AG09309 (cell line): ENCODE measurements at regions not wholly inside any gene's neighbourhood (a gene's known extent, or its start where the extent isn't known, plus 50 kb on each side); places are given as distances from the start of the nearest gene placed in this dataset.

Source experiments
- DNase-seq: peaks from one replicate; pipeline ENCODE4 v3.0.0-alpha.2; 2010; ENCODE audit warnings: low read depth
- H3K4me3 ChIP-seq: 2 replicates; pipeline ENCODE4 v1.5.1; 2011; ENCODE audit warnings: mild to moderate bottlenecking, low read depth, low read length, moderate library complexity; ENCODE audit not compliant: control insufficient read depth
- CTCF ChIP-seq: IDR thresholded peaks from 2 replicates; pipeline ENCODE4 v1.5.1; 2011; ENCODE audit warnings: mild to moderate bottlenecking, low read depth, low read length, inconsistent platforms; ENCODE audit not compliant: insufficient read depth, control insufficient read depth; ENCODE audit errors: missing control alignments

DNA sequence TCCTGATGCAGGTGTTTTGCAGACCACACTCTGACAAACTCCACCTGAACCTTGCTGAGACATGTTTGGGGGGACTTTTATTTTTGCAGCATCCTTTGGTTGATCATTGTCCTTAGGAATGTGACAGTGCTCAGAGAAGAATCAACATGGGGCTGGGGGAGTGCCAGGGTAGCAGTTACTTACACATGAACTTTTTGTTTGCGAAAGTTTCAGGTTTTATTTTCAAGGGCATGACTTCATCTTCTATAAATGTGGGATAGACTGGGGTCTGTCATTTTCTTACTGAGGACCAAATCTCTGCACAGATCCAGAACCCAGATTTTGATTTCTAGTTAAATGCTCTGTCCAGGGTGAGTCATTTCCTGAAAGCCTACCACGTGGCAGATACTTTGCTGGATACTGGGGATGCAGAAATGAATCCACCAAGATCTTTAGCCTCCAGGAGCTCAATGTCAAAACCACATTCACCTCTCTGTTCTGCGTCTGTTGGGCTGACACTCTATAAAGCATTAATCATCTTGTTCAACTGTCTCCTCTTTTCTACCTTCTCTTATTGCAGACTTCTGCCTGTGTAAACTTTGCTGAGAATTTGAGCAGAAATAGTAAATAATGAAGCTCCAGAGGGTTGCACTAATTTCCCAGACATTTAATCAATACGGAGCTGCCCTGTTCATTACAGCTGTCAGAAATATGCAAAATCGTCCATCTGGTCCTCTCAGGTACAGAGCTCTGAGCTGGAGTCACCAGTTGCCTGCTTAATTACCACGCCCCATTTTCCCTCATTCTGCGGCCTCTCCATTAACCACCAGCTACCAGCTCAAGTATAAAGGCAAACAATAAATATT lies 387.9 kb downstream of the MIAT start:
- no peak for TF ChIP-seq CTCF
- no peak for DNase-seq
- no peak overlapping the region for H3K4me3 ChIP-seq

- DNase-seq: no peak
- no peak for TF ChIP-seq CTCF
- no peak overlapping the region for H3K4me3 ChIP-seq
Measured at GRCh38 chr22:27046086-27046485, 388.7 kb downstream of the MIAT start.

DNA sequence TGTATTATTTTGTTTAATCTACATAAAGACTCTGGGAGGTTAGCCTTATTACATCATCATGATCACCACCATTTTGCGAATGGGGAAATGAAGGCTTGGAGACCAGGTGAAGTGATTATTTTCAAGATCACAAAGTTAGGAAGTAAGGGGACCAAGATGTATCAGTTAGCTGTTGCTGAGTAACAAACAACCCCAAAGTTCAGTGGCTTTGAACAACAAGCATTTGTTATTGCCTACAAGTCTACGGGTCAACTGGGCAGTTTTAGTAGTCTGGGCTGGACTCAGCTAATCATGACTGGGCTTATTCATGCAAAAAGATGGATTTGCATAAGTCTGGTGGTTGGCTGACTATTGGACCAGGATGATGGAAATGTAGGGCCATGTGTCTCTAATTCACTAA lies 389.2 kb downstream of the MIAT start:
- DNase-seq: no peak
- no peak overlapping the region for H3K4me3 ChIP-seq
- no peak for TF ChIP-seq CTCF

- no peak overlapping the region for H3K4me3 ChIP-seq
- DNase-seq: no peak
- TF ChIP-seq CTCF: no peak
Measured at GRCh38 chr22:27050771-27051170, 393.4 kb downstream of the MIAT start.

GRCh38 chr22:27051407-27051806 lies 394.0 kb downstream of the MIAT start:
- no peak for TF ChIP-seq CTCF
- DNase-seq: no peak
- H3K4me3 ChIP-seq: no peak overlapping the region

DNA sequence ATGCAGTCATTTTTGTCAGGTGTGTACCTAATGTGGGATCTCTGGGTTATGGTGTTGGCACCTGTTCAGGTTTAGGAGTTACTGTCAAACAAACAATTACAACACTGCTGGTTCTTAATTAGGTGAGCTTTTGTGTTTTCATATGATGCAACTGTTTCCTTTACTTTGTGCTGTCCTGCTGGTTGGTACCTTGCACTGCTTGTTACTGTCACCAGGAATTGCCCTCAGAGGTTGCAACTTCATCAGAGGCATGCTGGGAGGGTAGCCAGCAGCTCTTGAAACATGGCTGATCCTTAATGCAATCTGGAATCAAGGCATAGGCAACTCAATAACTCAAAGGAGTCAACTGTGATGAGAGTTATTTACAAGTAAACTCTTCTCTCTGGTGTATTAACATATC lies 400.3 kb downstream of the MIAT start:
- H3K4me3 ChIP-seq: no peak overlapping the region
- TF ChIP-seq CTCF: no peak
- no peak for DNase-seq

- TF ChIP-seq CTCF: no peak
- H3K4me3 ChIP-seq: no peak overlapping the region
- DNase-seq: no peak
Measured at GRCh38 chr22:27060190-27060589, 402.8 kb downstream of the MIAT start.
